WTC11 (cell line): ENCODE measurements at regions not wholly inside any gene's neighbourhood (a gene's known extent, or its start where the extent isn't known, plus 50 kb on each side); places are given as distances from the start of the nearest gene placed in this dataset.
A peak's percentile ranks its signal among the peaks of the same experiment; 100 is the strongest.

Experiments used
- ATAC-seq: fragments of 200-7000 bp; cut with Tn5 transposase; 2 replicates; pipeline ENCODE4 v1.10.0; 2021; ENCODE audit warnings: mild to moderate bottlenecking, moderate library complexity
- CTCF ChIA-PET: fragments of 300-600 bp; sonication (Branson Sonifier 250); formaldehyde crosslinking; loops from one replicate; lab custom pipeline; 2021; ENCODE audit warnings: antibody characterized with exemption; lab: Charles Lee
- POLR2A ChIA-PET: fragments of 350-600 bp; sonication (Branson Sonifier 250); formaldehyde crosslinking; loops from one replicate; lab custom pipeline; 2021; ENCODE audit warnings: antibody characterized with exemption; lab: Charles Lee
- DNase-seq: peaks from one replicate; pipeline ENCODE4 v3.0.0; 2021; ENCODE audit warnings: low spot score
- H3K27ac Mint-ChIP-seq: 2 replicates; pipeline ENCODE4 v1.8.0; 2021; ENCODE audit warnings: mixed read lengths
- H3K27me3 Mint-ChIP-seq: 2 replicates; pipeline ENCODE4 v1.8.0; 2021; ENCODE audit warnings: low read depth, mild to moderate bottlenecking, moderate library complexity, mixed read lengths
- H3K36me3 Mint-ChIP-seq: 2 replicates; pipeline ENCODE4 v1.8.0; 2021; ENCODE audit warnings: mixed read lengths
- H3K4me1 Mint-ChIP-seq: 2 replicates; pipeline ENCODE4 v1.8.0; 2022; ENCODE audit warnings: mixed read lengths
- H3K4me3 Mint-ChIP-seq: 2 replicates; pipeline ENCODE4 v1.8.0; 2021; ENCODE audit warnings: mild to moderate bottlenecking, moderate library complexity, mixed read lengths
- H3K9me3 Mint-ChIP-seq: 2 replicates; pipeline ENCODE4 v1.8.0; 2021; ENCODE audit warnings: mixed read lengths
- ATF1 ChIP-seq: sonication (generic); formaldehyde crosslinking; IDR thresholded peaks from 2 replicates; pipeline ENCODE4 v1.8.1; 2023; ENCODE audit warnings: mild to moderate bottlenecking, moderate library complexity, missing genetic modification reagents
- ATF3 ChIP-seq: sonication (generic); formaldehyde crosslinking; conservative IDR thresholded peaks from 2 replicates; pipeline ENCODE4 v1.8.1; 2022; ENCODE audit warnings: mild to moderate bottlenecking, missing genetic modification reagents
- CDX4 ChIP-seq: fragments of 250-450 bp; sonication (Bioruptor Pico); IDR thresholded peaks from 2 replicates; pipeline ENCODE4 v1.9.0; 2021; ENCODE audit warnings: moderate library complexity, mild to moderate bottlenecking, inconsistent platforms, borderline replicate concordance
- E2F5 ChIP-seq: sonication (generic); formaldehyde crosslinking; IDR thresholded peaks from 2 replicates; pipeline ENCODE4 v1.8.1; 2022; ENCODE audit warnings: mild to moderate bottlenecking, moderate library complexity, missing genetic modification reagents
- ETV6 ChIP-seq: sonication (generic); formaldehyde crosslinking; IDR thresholded peaks from 2 replicates; pipeline ENCODE4 v1.8.1; 2022; ENCODE audit warnings: mild to moderate bottlenecking, missing genetic modification reagents
- MYBL2 ChIP-seq: sonication (generic); formaldehyde crosslinking; IDR thresholded peaks from 2 replicates; pipeline ENCODE4 v1.8.1; 2023; ENCODE audit warnings: mild to moderate bottlenecking, moderate library complexity, missing genetic modification reagents
- PREB ChIP-seq: sonication (generic); formaldehyde crosslinking; IDR thresholded peaks from 2 replicates; pipeline ENCODE4 v1.8.1; 2022; ENCODE audit warnings: mild to moderate bottlenecking, missing genetic modification reagents, moderate library complexity, borderline replicate concordance
- SOX15 ChIP-seq: fragments of 250-450 bp; sonication (Bioruptor Pico); IDR thresholded peaks from 2 replicates; pipeline ENCODE4 v1.9.0; 2021; ENCODE audit warnings: mild to moderate bottlenecking
- STAT6 ChIP-seq: sonication (generic); formaldehyde crosslinking; conservative IDR thresholded peaks from 2 replicates; pipeline ENCODE4 v1.8.1; 2023; ENCODE audit warnings: mild to moderate bottlenecking, low read depth, missing genetic modification reagents, moderate library complexity
- ZBTB21 ChIP-seq: sonication (generic); formaldehyde crosslinking; IDR thresholded peaks from 2 replicates; pipeline ENCODE4 v1.8.1; 2023; ENCODE audit warnings: mild to moderate bottlenecking, missing genetic modification reagents, borderline replicate concordance
- ZNF263 ChIP-seq: sonication (generic); formaldehyde crosslinking; IDR thresholded peaks from 2 replicates; pipeline ENCODE4 v1.8.1; 2022; ENCODE audit warnings: low read depth, mild to moderate bottlenecking, moderate library complexity, missing genetic modification reagents
- ZNF416 ChIP-seq: fragments of 250-450 bp; sonication (Bioruptor Pico); IDR thresholded peaks from 2 replicates; pipeline ENCODE4 v1.9.0; 2021; ENCODE audit warnings: mild to moderate bottlenecking, inconsistent platforms
- ZNF512 ChIP-seq: sonication (generic); formaldehyde crosslinking; IDR thresholded peaks from 2 replicates; pipeline ENCODE4 v1.8.1; 2022; ENCODE audit warnings: missing genetic modification reagents, borderline replicate concordance
- ZNF671 ChIP-seq: fragments of 250-450 bp; sonication (Bioruptor Pico); IDR thresholded peaks from 2 replicates; pipeline ENCODE4 v1.8.0; 2021; ENCODE audit warnings: mild to moderate bottlenecking
- ZSCAN18 ChIP-seq: fragments of 250-450 bp; sonication (Bioruptor Pico); IDR thresholded peaks from 2 replicates; pipeline ENCODE4 v2.1.2; 2022; ENCODE audit warnings: mild to moderate bottlenecking, moderate library complexity

- no peak for TF ChIP-seq SOX15
- TF ChIP-seq ZBTB21 (CRISPR knock-in tag) = no peak
- TF ChIP-seq ZNF416 (CRISPR knock-in tag) = no peak
- no peak for TF ChIP-seq ETV6 (CRISPR knock-in tag)
- TF ChIP-seq ZNF671 (CRISPR knock-in tag) = no peak
- no peak for TF ChIP-seq E2F5 (CRISPR knock-in tag)
- TF ChIP-seq ZNF512 (CRISPR knock-in tag) = no peak
- TF ChIP-seq MYBL2 (CRISPR knock-in tag) = no peak
- Mint-ChIP-seq H3K4me3 (no peak overlapping the region), H3K4me1 (peaks cover 3% of the 10 kb centered on the region; the same call in 1 of the 2 replicates), H3K36me3 (no peaks in the 10 kb centered on the region), H3K27me3 (no peaks in the 10 kb centered on the region), H3K9me3 (no peaks in the 10 kb centered on the region), H3K27ac (no peak overlapping the region)
- DNase-seq = peak; percentile 28
- CTCF ChIA-PET = interaction anchor here (2.0 kb wide), 1 partner anchor 120 kb away, joined by 5 read pairs; no protein-coding TSS in a partner anchor
- POLR2A ChIA-PET = no interaction called here
- peak; percentile 89 for ATAC-seq
Observed at GRCh38 chr5:60516688-60517087, 183.3 kb downstream of the DEPDC1B start.

GRCh38 chr5:60514152-60514551 is 185.8 kb downstream of the DEPDC1B start:
- Mint-ChIP-seq H3K4me1 (peaks cover 8% of the 10 kb centered on the region), H3K27me3 (no peaks in the 10 kb centered on the region), H3K27ac (no peak overlapping the region), H3K4me3 (no peak overlapping the region), H3K9me3 (no peaks in the 10 kb centered on the region), H3K36me3 (no peaks in the 10 kb centered on the region)
- DNase-seq = no peak
- no peak for ATAC-seq
- no peak for TF ChIP-seq ATF1 (CRISPR knock-in tag)
- TF ChIP-seq ZNF263 (CRISPR knock-in tag) = no peak
- TF ChIP-seq ATF3 (CRISPR knock-in tag) = no peak
- TF ChIP-seq CDX4 = no peak
- TF ChIP-seq ZSCAN18 (CRISPR knock-in tag) = no peak
- no peak for TF ChIP-seq ZBTB21 (CRISPR knock-in tag)
- no peak for TF ChIP-seq PREB
- no peak for TF ChIP-seq STAT6
- POLR2A ChIA-PET = no interaction called here
- CTCF ChIA-PET = no interaction called here
